Astrocyte of the spinal cord (primary cell): ENCODE measurements at regions not wholly inside any gene's neighbourhood (a gene's known extent, or its start where the extent isn't known, plus 50 kb on each side); places are given as distances from the start of the nearest gene placed in this dataset.

Experiments used
- DNase-seq: peaks from one replicate; pipeline ENCODE4 v3.0.0; 2011; ENCODE audit warnings: low read depth, low spot score
- H3K4me3 ChIP-seq: 2 replicates; pipeline ENCODE4 v1.5.1; 2011; ENCODE audit warnings: low read depth, mild to moderate bottlenecking, low read length, moderate library complexity
- CTCF ChIP-seq: IDR thresholded peaks from 2 replicates; pipeline ENCODE4 v1.5.1; 2012; ENCODE audit warnings: low read depth, mild to moderate bottlenecking, low read length, inconsistent platforms
- in situ Hi-C: cut with HindIII; loops from 2 replicates; pipeline ENCODE4 v1.10.0; 2017; ENCODE audit warnings: low sequenced_read_pairs

- no peak for TF ChIP-seq CTCF
- in situ Hi-C loops: no loop called here
- DNase-seq: no peak
- no peak overlapping the region for H3K4me3 ChIP-seq
These were observed 166.5 kb upstream of the CADM1 start for GRCh38 chr11:115670538-115671205.

- no peak for DNase-seq
- no peak overlapping the region for H3K4me3 ChIP-seq
- in situ Hi-C loops: no loop called here
- no peak for TF ChIP-seq CTCF
These were observed 161.7 kb upstream of the CADM1 start for GRCh38 chr11:115665958-115666357.

- no peak for TF ChIP-seq CTCF
- H3K4me3 ChIP-seq: no peak overlapping the region
- no peak for DNase-seq
- in situ Hi-C loops: no loop called here
These were observed 161.1 kb upstream of the CADM1 start for GRCh38 chr11:115665175-115665821.

GRCh38 chr11:115664313-115664712, 160.1 kb upstream of the CADM1 start:
- DNase-seq: no peak
- in situ Hi-C loops: no loop called here
- TF ChIP-seq CTCF: no peak
- H3K4me3 ChIP-seq: no peak overlapping the region

GRCh38 chr11:115663790-115664189, 159.6 kb upstream of the CADM1 start:
- no peak overlapping the region for H3K4me3 ChIP-seq
- TF ChIP-seq CTCF: no peak
- in situ Hi-C loops: no loop called here
- no peak for DNase-seq

GRCh38 chr11:115660030-115660805, 156.0 kb upstream of the CADM1 start:
- TF ChIP-seq CTCF: no peak
- in situ Hi-C loops: no loop called here
- no peak for DNase-seq
- H3K4me3 ChIP-seq: peak overlapping the region; percentile 37
